ENCODE measurements at regions not wholly inside any gene's neighbourhood (a gene's known extent, or its start where the extent isn't known, plus 50 kb on each side); places are given as distances from the start of the nearest gene placed in this dataset.

GRCh38 chr6:128676456-128676855 is 156.1 kb upstream of the PTPRK start:
- DNase-seq (ENCODE audit: insufficient read length, low spot score) = no peak
- TF ChIP-seq CTCF (IDR thresholded peaks at IDR 0.05; ENCODE audit: insufficient read depth, missing control alignments) = no peak
- FAIRE-seq = no peak

- TF ChIP-seq CTCF (IDR thresholded peaks at IDR 0.05; ENCODE audit: insufficient read depth, missing control alignments) = no peak
- DNase-seq (ENCODE audit: insufficient read length, low spot score) (no peak), FAIRE-seq (no peak)
These were observed 151.6 kb upstream of the PTPRK start for GRCh38 chr6:128672023-128672422.

GRCh38 chr6:128667339-128667858 is 147.0 kb upstream of the PTPRK start:
- DNase-seq (ENCODE audit: insufficient read length, low spot score) (no peak), FAIRE-seq (no peak)
- TF ChIP-seq CTCF (IDR thresholded peaks at IDR 0.05; ENCODE audit: insufficient read depth, missing control alignments) = no peak

GRCh38 chr6:128666405-128666804 is 146.0 kb upstream of the PTPRK start:
- no peak for FAIRE-seq
- no peak for TF ChIP-seq CTCF (IDR thresholded peaks at IDR 0.05; ENCODE audit: insufficient read depth, missing control alignments)
- DNase-seq (ENCODE audit: insufficient read length, low spot score) = no peak

GRCh38 chr6:128663238-128663637 is 142.8 kb upstream of the PTPRK start:
- TF ChIP-seq CTCF (IDR thresholded peaks at IDR 0.05; ENCODE audit: insufficient read depth, missing control alignments) = no peak
- DNase-seq (ENCODE audit: insufficient read length, low spot score) = no peak
- FAIRE-seq = no peak

- no peak for TF ChIP-seq CTCF (IDR thresholded peaks at IDR 0.05; ENCODE audit: insufficient read depth, missing control alignments)
- DNase-seq (ENCODE audit: insufficient read length, low spot score) (no peak), FAIRE-seq (no peak)
These were observed 139.7 kb upstream of the PTPRK start for GRCh38 chr6:128659878-128660622.

- FAIRE-seq (no peak), DNase-seq (ENCODE audit: insufficient read length, low spot score) (no peak)
- TF ChIP-seq CTCF (IDR thresholded peaks at IDR 0.05; ENCODE audit: insufficient read depth, missing control alignments) = no peak
These were observed 138.9 kb upstream of the PTPRK start for GRCh38 chr6:128659276-128659675.
